Immature natural killer cell (primary cell): ENCODE measurements at regions not wholly inside any gene's neighbourhood (a gene's known extent, or its start where the extent isn't known, plus 50 kb on each side); places are given as distances from the start of the nearest gene placed in this dataset.
"Not testable (repeated sequence)": the region's sequence is repeated elsewhere in the genome, so short reads cannot be mapped to it uniquely, and the experiment has no call there.

Experiments
- DNase-seq, 3 donors: peaks; one replicate each; pipeline ENCODE4 v3.0.0; 2022; ENCODE audit warnings: mixed read lengths in 1 of 3
- H3K27ac Mint-ChIP-seq, 6 donors: one replicate each; pipeline ENCODE4 v1.8.0; 2020; ENCODE audit warnings: mixed read lengths in 6 of 6, mild to moderate bottlenecking in 5 of 6, inconsistent platforms in 4 of 6, moderate library complexity in 3 of 6
- H3K27me3 Mint-ChIP-seq, 3 donors: one replicate each; pipeline ENCODE4 v1.8.0; 2020 to 2021; ENCODE audit warnings: low read depth in 3 of 3, mild to moderate bottlenecking in 3 of 3, mixed read lengths in 3 of 3, moderate library complexity in 3 of 3, inconsistent platforms in 1 of 3
- H3K36me3 Mint-ChIP-seq, 3 donors: one replicate each; pipeline ENCODE4 v1.8.0; 2020; ENCODE audit warnings: mixed read lengths in 3 of 3, inconsistent platforms in 2 of 3, mild to moderate bottlenecking in 2 of 3
- H3K4me1 Mint-ChIP-seq, 2 donors: one replicate each; pipeline ENCODE4 v1.8.0; 2020; ENCODE audit warnings: inconsistent platforms in 2 of 2, mild to moderate bottlenecking in 2 of 2, mixed read lengths in 2 of 2, moderate library complexity in 1 of 2
- H3K4me3 Mint-ChIP-seq, 5 donors: one replicate each; pipeline ENCODE4 v1.8.0; 2020; ENCODE audit warnings: mild to moderate bottlenecking in 5 of 5, mixed read lengths in 5 of 5, inconsistent platforms in 3 of 5, moderate library complexity in 3 of 5
- H3K9me3 Mint-ChIP-seq, 6 donors: one replicate each; pipeline ENCODE4 v1.8.0; 2020; ENCODE audit warnings: mild to moderate bottlenecking in 6 of 6, mixed read lengths in 6 of 6, inconsistent platforms in 4 of 6, moderate library complexity in 3 of 6

GRCh38 chr4:28073860-28074555 is 1213.4 kb downstream of the STIM2 start:
- H3K4me1 Mint-ChIP-seq: no peaks in the 10 kb centered on the region
- no peaks in the 10 kb centered on the region for H3K27me3 Mint-ChIP-seq
- no peak overlapping the region for H3K27ac Mint-ChIP-seq
- DNase-seq: no peak
- peaks cover 4 to 29% (median 16%) of the 10 kb centered on the region in 6 donors for H3K9me3 Mint-ChIP-seq
- no peak overlapping the region for H3K4me3 Mint-ChIP-seq
- H3K36me3 Mint-ChIP-seq: no peaks in the 10 kb centered on the region

GRCh38 chr4:28075401-28075956 is 1214.8 kb downstream of the STIM2 start:
- H3K27me3 Mint-ChIP-seq: no peaks in the 10 kb centered on the region
- H3K36me3 Mint-ChIP-seq: no peaks in the 10 kb centered on the region
- H3K27ac Mint-ChIP-seq: no peak overlapping the region
- H3K9me3 Mint-ChIP-seq: peaks cover 2 to 37% (median 25%) of the 10 kb centered on the region in 6 donors
- no peak for DNase-seq
- H3K4me1 Mint-ChIP-seq: no peaks in the 10 kb centered on the region
- no peak overlapping the region for H3K4me3 Mint-ChIP-seq

GRCh38 chr4:28077203-28077602 is 1216.6 kb downstream of the STIM2 start:
- not testable (repeated sequence) for DNase-seq, H3K27ac Mint-ChIP-seq, H3K27me3 Mint-ChIP-seq, H3K4me1 Mint-ChIP-seq, H3K4me3 Mint-ChIP-seq, H3K36me3 Mint-ChIP-seq
- H3K9me3 Mint-ChIP-seq: peaks cover 0 to 46% (median 33%) of the 10 kb centered on the region in 6 donors

- Mint-ChIP-seq H3K27ac (no peak overlapping the region), H3K9me3 (peaks cover 9 to 67% (median 46%) of the 10 kb centered on the region in 6 donors), H3K4me1 (no peaks in the 10 kb centered on the region), H3K36me3 (no peaks in the 10 kb centered on the region), H3K4me3 (no peak overlapping the region), H3K27me3 (peaks cover 0 to 2% (median 0%) of the 10 kb centered on the region in 3 donors)
- no peak for DNase-seq
These were observed 1222.2 kb downstream of the STIM2 start for GRCh38 chr4:28082686-28083390.

GRCh38 chr4:28092610-28093009 is 1232.0 kb downstream of the STIM2 start:
- Mint-ChIP-seq H3K9me3 (peaks cover 0 to 26% (median 12%) of the 10 kb centered on the region in 6 donors), H3K4me3 (no peak overlapping the region), H3K36me3 (no peaks in the 10 kb centered on the region), H3K27ac (no peak overlapping the region), H3K4me1 (no peaks in the 10 kb centered on the region), H3K27me3 (no peaks in the 10 kb centered on the region)
- no peak for DNase-seq

- Mint-ChIP-seq H3K9me3 (peaks cover 0 to 26% (median 12%) of the 10 kb centered on the region in 6 donors), H3K27me3 (no peaks in the 10 kb centered on the region), H3K4me3 (no peak overlapping the region), H3K4me1 (no peaks in the 10 kb centered on the region), H3K36me3 (no peaks in the 10 kb centered on the region), H3K27ac (no peak overlapping the region)
- no peak for DNase-seq
These were observed 1232.4 kb downstream of the STIM2 start for GRCh38 chr4:28093071-28093470.

GRCh38 chr4:28101583-28101982 is 1240.9 kb downstream of the STIM2 start:
- Mint-ChIP-seq H3K27me3 (no peaks in the 10 kb centered on the region), H3K4me1 (no peaks in the 10 kb centered on the region), H3K4me3 (no peak overlapping the region), H3K27ac (no peak overlapping the region), H3K9me3 (peaks cover 8 to 27% (median 20%) of the 10 kb centered on the region in 6 donors), H3K36me3 (no peaks in the 10 kb centered on the region)
- DNase-seq: no peak

- Mint-ChIP-seq H3K4me3 (no peak overlapping the region), H3K27me3 (no peaks in the 10 kb centered on the region), H3K36me3 (no peaks in the 10 kb centered on the region), H3K27ac (no peak overlapping the region), H3K4me1 (no peaks in the 10 kb centered on the region), H3K9me3 (peaks cover 8 to 32% (median 16%) of the 10 kb centered on the region in 6 donors)
- DNase-seq: no peak
These were observed 1244.7 kb downstream of the STIM2 start for GRCh38 chr4:28105271-28105859.

GRCh38 chr4:28106155-28106554 is 1245.5 kb downstream of the STIM2 start:
- Mint-ChIP-seq H3K27me3 (no peaks in the 10 kb centered on the region), H3K36me3 (no peaks in the 10 kb centered on the region), H3K9me3 (peaks cover 8 to 31% (median 16%) of the 10 kb centered on the region in 6 donors), H3K4me3 (no peak overlapping the region), H3K4me1 (no peaks in the 10 kb centered on the region), H3K27ac (no peak overlapping the region)
- DNase-seq: no peak

- Mint-ChIP-seq H3K27me3 (no peaks in the 10 kb centered on the region), H3K4me1 (no peaks in the 10 kb centered on the region), H3K4me3 (no peak overlapping the region), H3K9me3 (peaks cover 5 to 26% (median 15%) of the 10 kb centered on the region in 6 donors), H3K36me3 (no peaks in the 10 kb centered on the region), H3K27ac (no peak overlapping the region)
- no peak for DNase-seq
These were observed 1249.2 kb downstream of the STIM2 start for GRCh38 chr4:28109801-28110200.

GRCh38 chr4:28112691-28113335 is 1252.2 kb downstream of the STIM2 start:
- H3K27ac Mint-ChIP-seq, H3K4me3 Mint-ChIP-seq, H3K4me1 Mint-ChIP-seq, DNase-seq, H3K36me3 Mint-ChIP-seq, H3K27me3 Mint-ChIP-seq: not testable (repeated sequence)
- H3K9me3 Mint-ChIP-seq: peaks cover 12 to 35% (median 25%) of the 10 kb centered on the region in 6 donors

GRCh38 chr4:28113586-28113985 is 1252.9 kb downstream of the STIM2 start:
- H3K4me1 Mint-ChIP-seq, H3K27ac Mint-ChIP-seq, H3K27me3 Mint-ChIP-seq, DNase-seq, H3K4me3 Mint-ChIP-seq, H3K36me3 Mint-ChIP-seq: not testable (repeated sequence)
- peaks cover 13 to 42% (median 31%) of the 10 kb centered on the region in 6 donors for H3K9me3 Mint-ChIP-seq

- H3K27me3 Mint-ChIP-seq, H3K36me3 Mint-ChIP-seq: not testable (repeated sequence)
- peaks cover 17 to 49% (median 36%) of the 10 kb centered on the region in 6 donors for H3K9me3 Mint-ChIP-seq
These were observed 1256.0 kb downstream of the STIM2 start for GRCh38 chr4:28116526-28117083.

More at GRCh38 chr4:28116526-28117083, 1256.0 kb downstream of the STIM2 start:
- H3K4me1 Mint-ChIP-seq, DNase-seq, H3K27ac Mint-ChIP-seq, H3K4me3 Mint-ChIP-seq: not testable (repeated sequence)
